HCT116 (cell line): ENCODE measurements at regions not wholly inside any gene's neighbourhood (a gene's known extent, or its start where the extent isn't known, plus 50 kb on each side); places are given as distances from the start of the nearest gene placed in this dataset.

Experiments
- CEBPB ChIP-seq: IDR thresholded peaks from 2 replicates; pipeline ENCODE4 v1.6.1; 2012; ENCODE audit warnings: low read depth
- CTCF ChIP-seq, 3 experiments: fragments of 200-600 bp in 1 of 3; sonication (generic) in 1 of 3; IDR thresholded peaks in 2 of 3; conservative IDR thresholded peaks in 1 of 3; 2 replicates each; pipeline ENCODE4 v1.5.1; 2012 to 2017; ENCODE audit warnings: low read depth in 2 of 3, low read length in 2 of 3, antibody characterized with exemption in 1 of 3, borderline replicate concordance in 1 of 3, control low read depth in 1 of 3, mild to moderate bottlenecking in 1 of 3, mixed read lengths in 1 of 3, mixed run types in 1 of 3, moderate library complexity in 1 of 3; ENCODE audit not compliant: insufficient read depth in 1 of 3
- EZH2 ChIP-seq: fragments of 200-600 bp; sonication (generic); IDR thresholded peaks from 2 replicates; pipeline ENCODE4 v1.6.1; 2017; ENCODE audit warnings: antibody characterized with exemption, mixed run types
- EZH2phosphoT487 ChIP-seq: fragments of 200-600 bp; IDR thresholded peaks from 2 replicates; pipeline ENCODE4 v1.6.1; 2018; ENCODE audit warnings: antibody characterized with exemption, borderline replicate concordance

GRCh38 chr2:14513903-14514302 is 118.6 kb upstream of the LRATD1 start:
- TF ChIP-seq EZH2 (no peak), CTCF (IDR thresholded peaks at IDR 0.05 in 2 of 3, conservative IDR thresholded peaks at IDR 0.05 in 1 of 3; ENCODE audit: borderline replicate concordance in 1 of 3, insufficient read depth in 1 of 3, low read depth in 2 of 3, low read length in 2 of 3) (no peak), CEBPB (no peak), EZH2phosphoT487 (no peak)
